ENCODE measurements at regions not wholly inside any gene's neighbourhood (a gene's known extent, or its start where the extent isn't known, plus 50 kb on each side); places are given as distances from the start of the nearest gene placed in this dataset.

- DNase-seq (ENCODE audit: low read depth in 2 of 2), result no peak
These were observed 215.2 kb downstream of the RPS24 start for GRCh38 chr10:78248651-78249464.

GRCh38 chr10:78249690-78250089 is 216.0 kb downstream of the RPS24 start:
- no peak for DNase-seq (ENCODE audit: low read depth in 2 of 2)

GRCh38 chr10:78250313-78251015 is 216.8 kb downstream of the RPS24 start:
- no peak for DNase-seq (ENCODE audit: low read depth in 2 of 2)

- DNase-seq (ENCODE audit: low read depth in 2 of 2), result no peak
These were observed 217.3 kb downstream of the RPS24 start for GRCh38 chr10:78251016-78251385.

GRCh38 chr10:78252286-78252685 is 218.6 kb downstream of the RPS24 start:
- DNase-seq (ENCODE audit: low read depth in 2 of 2), result no peak

GRCh38 chr10:78253063-78253853 is 219.6 kb downstream of the RPS24 start:
- DNase-seq (ENCODE audit: low read depth in 2 of 2), result no peak

- no peak for DNase-seq (ENCODE audit: low read depth in 2 of 2)
These were observed 220.3 kb downstream of the RPS24 start for GRCh38 chr10:78254013-78254412.

GRCh38 chr10:78255214-78255613 is 221.6 kb downstream of the RPS24 start:
- no peak for DNase-seq (ENCODE audit: low read depth in 2 of 2)

- DNase-seq (ENCODE audit: low read depth in 2 of 2), result no peak
These were observed 222.4 kb downstream of the RPS24 start for GRCh38 chr10:78255796-78256638.

GRCh38 chr10:78258323-78259030 is 224.8 kb downstream of the RPS24 start:
- DNase-seq (ENCODE audit: low read depth in 2 of 2), result no peak

- DNase-seq (ENCODE audit: low read depth in 2 of 2), result no peak
These were observed 225.7 kb downstream of the RPS24 start for GRCh38 chr10:78259391-78259790.

GRCh38 chr10:78260141-78260540 is 226.5 kb downstream of the RPS24 start:
- no peak for DNase-seq (ENCODE audit: low read depth in 2 of 2)

GRCh38 chr10:78260680-78261079 is 227.0 kb downstream of the RPS24 start:
- DNase-seq (ENCODE audit: low read depth in 2 of 2), result no peak

GRCh38 chr10:78261291-78261690 is 227.6 kb downstream of the RPS24 start:
- no peak for DNase-seq (ENCODE audit: low read depth in 2 of 2)

GRCh38 chr10:78262860-78263259 is 229.2 kb downstream of the RPS24 start:
- DNase-seq (ENCODE audit: low read depth in 2 of 2), result no peak

- no peak for DNase-seq (ENCODE audit: low read depth in 2 of 2)
These were observed 229.9 kb downstream of the RPS24 start for GRCh38 chr10:78263521-78263988.

GRCh38 chr10:78264361-78264760 is 230.7 kb downstream of the RPS24 start:
- no peak for DNase-seq (ENCODE audit: low read depth in 2 of 2)

GRCh38 chr10:78266741-78267469 is 233.2 kb downstream of the RPS24 start:
- no peak for DNase-seq (ENCODE audit: low read depth in 2 of 2)

GRCh38 chr10:78267598-78267997 is 233.9 kb downstream of the RPS24 start:
- no peak for DNase-seq (ENCODE audit: low read depth in 2 of 2)

- DNase-seq (ENCODE audit: low read depth in 2 of 2), result no peak
These were observed 235.4 kb downstream of the RPS24 start for GRCh38 chr10:78269060-78269459.

All from stimulated activated CD4-positive, alpha-beta T cell treated with anti-CD3 and anti-CD28 coated beads, Interleukin-4, amount 100 ng/mL, for 48 hours (primary cell).